ENCODE measurements at regions not wholly inside any gene's neighbourhood (a gene's known extent, or its start where the extent isn't known, plus 50 kb on each side); places are given as distances from the start of the nearest gene placed in this dataset.

- TF ChIP-seq POLR2A (IDR thresholded peaks at IDR 0.05) (no peak), CTCF (IDR thresholded peaks at IDR 0.05) (no peak)
Measured at GRCh38 chr14:86683561-86683960, 1153.6 kb downstream of the FLRT2 start.

All from adrenal gland (tissue), 5 donors.